Stimulated activated CD4-positive, alpha-beta T cell treated with anti-CD3 and anti-CD28 coated beads, Interleukin-2, amount 100 ng/mL, for 48 hours (primary cell): ENCODE measurements at regions not wholly inside any gene's neighbourhood (a gene's known extent, or its start where the extent isn't known, plus 50 kb on each side); places are given as distances from the start of the nearest gene placed in this dataset.

ENCODE experiments used
- DNase-seq, 2 donors: peaks; one replicate each; pipeline ENCODE4 v3.0.0-alpha.2; 2020

GRCh38 chr12:124096869-124097434 lies 123.9 kb downstream of the ZNF664 start:
- DNase-seq, result no peak

- no peak for DNase-seq
These were observed 124.7 kb downstream of the ZNF664 start for GRCh38 chr12:124097701-124098100.

- DNase-seq, result no peak
These were observed 125.2 kb downstream of the ZNF664 start for GRCh38 chr12:124098101-124098757.

- DNase-seq, result no peak
These were observed 125.9 kb downstream of the ZNF664 start for GRCh38 chr12:124098887-124099286.

GRCh38 chr12:124099661-124100060 lies 126.6 kb downstream of the ZNF664 start:
- DNase-seq, result no peak

- DNase-seq, result no peak
These were observed 127.7 kb downstream of the ZNF664 start for GRCh38 chr12:124100572-124101178.

- no peak for DNase-seq
These were observed 132.5 kb downstream of the ZNF664 start for GRCh38 chr12:124105546-124105945.

GRCh38 chr12:124107351-124107750 lies 134.3 kb downstream of the ZNF664 start:
- DNase-seq, result no peak

GRCh38 chr12:124109760-124110159 lies 136.7 kb downstream of the ZNF664 start:
- DNase-seq, result no peak

- no peak for DNase-seq
These were observed 137.4 kb downstream of the ZNF664 start for GRCh38 chr12:124110372-124110883.

GRCh38 chr12:124111006-124111405 lies 138.0 kb downstream of the ZNF664 start:
- no peak for DNase-seq

GRCh38 chr12:124114316-124114715 lies 141.3 kb downstream of the ZNF664 start:
- DNase-seq, result no peak

- DNase-seq, result no peak
These were observed 142.5 kb downstream of the ZNF664 start for GRCh38 chr12:124115496-124115895.

GRCh38 chr12:124115976-124116690 lies 143.1 kb downstream of the ZNF664 start:
- DNase-seq, result no peak

- no peak for DNase-seq
These were observed 147.7 kb downstream of the ZNF664 start for GRCh38 chr12:124120739-124121138.

GRCh38 chr12:124122722-124123121 lies 149.7 kb downstream of the ZNF664 start:
- no peak for DNase-seq

- no peak for DNase-seq
These were observed 150.4 kb downstream of the ZNF664 start for GRCh38 chr12:124123296-124124000.

GRCh38 chr12:124125203-124125871 lies 152.3 kb downstream of the ZNF664 start:
- no peak for DNase-seq

GRCh38 chr12:124126950-124127655 lies 154.1 kb downstream of the ZNF664 start:
- no peak for DNase-seq

GRCh38 chr12:124129132-124129531 lies 156.1 kb downstream of the ZNF664 start:
- DNase-seq, result no peak

GRCh38 chr12:124130691-124131591 lies 157.9 kb downstream of the ZNF664 start:
- no peak for DNase-seq
